Left ventricle myocardium inferior (tissue), 1 donor: ENCODE measurements at regions not wholly inside any gene's neighbourhood (a gene's known extent, or its start where the extent isn't known, plus 50 kb on each side); places are given as distances from the start of the nearest gene placed in this dataset.

ENCODE experiments used
- DNase-seq: peaks from one replicate; pipeline ENCODE4 v3.0.0-alpha.2; 2020
- H3K27ac ChIP-seq: fragments of 200-600 bp; replicated peaks from 2 replicates; pipeline ENCODE4 v1.8.0; 2021
- H3K27me3 ChIP-seq: fragments of 200-600 bp; 2 replicates; pipeline ENCODE4 v1.8.0; 2021; ENCODE audit warnings: low read depth
- H3K36me3 ChIP-seq: fragments of 200-600 bp; 2 replicates; pipeline ENCODE4 v1.8.0; 2021
- H3K4me1 ChIP-seq: fragments of 200-600 bp; 2 replicates; pipeline ENCODE4 v1.8.0; 2021
- H3K4me3 ChIP-seq: fragments of 200-600 bp; 2 replicates; pipeline ENCODE4 v1.8.0; 2021; ENCODE audit warnings: mild to moderate bottlenecking, moderate library complexity
- H3K9me3 ChIP-seq: fragments of 200-600 bp; replicated peaks from 2 replicates; pipeline ENCODE4 v1.8.0; 2021
- CTCF ChIP-seq: fragments of 200-600 bp; IDR thresholded peaks from 2 replicates; pipeline ENCODE4 v1.8.0; 2021; ENCODE audit warnings: antibody characterized with exemption, mild to moderate bottlenecking, borderline replicate concordance
- intact Hi-C: fragments of 100-400 bp; cut with micrococcal nuclease; formaldehyde crosslinking; loops from one replicate; pipeline ENCODE4 v1.11.0; 2022
- donor health status: DM: no; HTN: yes; CAD: no; lungs with severe emphysema.

GRCh38 chr4:19694812-19695211 is 556.9 kb upstream of the SLIT2 start:
- Histone ChIP-seq H3K27me3 (no peaks in the 10 kb centered on the region), H3K4me1 (peaks cover 14% of the 10 kb centered on the region), H3K4me3 (no peak overlapping the region), H3K27ac (peak overlapping the region; percentile 68), H3K36me3 (no peaks in the 10 kb centered on the region), H3K9me3 (peaks cover 17% of the 10 kb centered on the region)
- no peak for TF ChIP-seq CTCF
- DNase-seq: no peak
- intact Hi-C loops: no loop called here

DNA sequence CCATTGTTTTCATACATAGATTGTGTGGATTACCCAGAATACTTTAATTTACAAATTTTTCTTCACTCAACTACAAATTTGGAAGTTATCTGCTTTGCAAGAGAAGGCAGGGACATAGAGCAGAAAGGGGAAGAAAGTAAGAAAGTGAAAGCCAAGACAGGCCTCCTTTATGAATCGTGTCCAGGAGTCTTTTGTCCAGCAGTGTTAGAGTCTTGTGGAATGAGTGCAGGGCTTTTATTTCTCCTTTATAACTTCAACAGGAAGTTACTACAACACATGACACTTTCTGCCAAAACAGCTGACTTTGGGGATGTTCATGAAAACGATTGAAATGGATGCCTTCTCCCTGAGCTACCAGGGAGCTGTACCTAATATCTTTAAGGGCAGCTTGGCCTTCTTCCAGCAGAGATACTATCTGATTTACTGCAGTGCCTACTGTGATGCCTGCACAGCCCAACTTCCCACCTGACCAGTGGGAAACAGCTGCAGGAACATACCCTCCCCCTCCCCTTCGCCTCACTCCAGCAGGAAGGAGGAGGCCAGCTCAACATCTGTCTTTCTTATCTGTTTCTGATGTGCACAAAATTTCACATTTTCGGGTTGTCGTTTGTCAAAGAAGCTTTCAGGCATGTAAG is 557.7 kb upstream of the SLIT2 start:
- peak overlapping the region; percentile 68 for H3K27ac ChIP-seq
- TF ChIP-seq CTCF: no peak
- peaks cover 14% of the 10 kb centered on the region for H3K4me1 ChIP-seq
- no peaks in the 10 kb centered on the region for H3K36me3 ChIP-seq
- H3K27me3 ChIP-seq: no peaks in the 10 kb centered on the region
- no peak overlapping the region for H3K4me3 ChIP-seq
- H3K9me3 ChIP-seq: peaks cover 17% of the 10 kb centered on the region
- no peak for DNase-seq
- intact Hi-C loops: no loop called here

DNA sequence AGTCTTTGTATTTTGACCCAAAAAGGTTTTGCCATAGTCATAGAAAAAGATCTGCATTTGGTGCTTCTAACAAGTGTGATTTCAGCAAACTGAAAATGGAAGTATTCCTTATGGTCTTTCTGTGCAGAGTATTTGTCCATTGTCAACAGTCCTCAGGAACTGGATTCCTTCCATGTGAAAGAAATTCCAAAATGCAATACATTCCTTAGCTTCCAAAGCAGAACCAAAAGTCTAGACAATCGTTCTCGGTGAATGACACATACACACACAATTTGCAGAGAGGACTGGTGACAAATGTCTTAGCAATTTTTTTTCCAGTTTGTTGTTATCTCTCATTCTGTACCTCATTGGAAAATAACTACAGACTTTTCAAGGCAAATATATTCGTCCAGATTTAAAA is 562.2 kb upstream of the SLIT2 start:
- H3K4me1 ChIP-seq: peaks cover 6% of the 10 kb centered on the region
- H3K27me3 ChIP-seq: no peaks in the 10 kb centered on the region
- no peaks in the 10 kb centered on the region for H3K36me3 ChIP-seq
- no peak overlapping the region for H3K27ac ChIP-seq
- H3K9me3 ChIP-seq: no peaks in the 10 kb centered on the region
- no peak overlapping the region for H3K4me3 ChIP-seq
- no peak for TF ChIP-seq CTCF
- intact Hi-C loops: no loop called here
- no peak for DNase-seq

DNA sequence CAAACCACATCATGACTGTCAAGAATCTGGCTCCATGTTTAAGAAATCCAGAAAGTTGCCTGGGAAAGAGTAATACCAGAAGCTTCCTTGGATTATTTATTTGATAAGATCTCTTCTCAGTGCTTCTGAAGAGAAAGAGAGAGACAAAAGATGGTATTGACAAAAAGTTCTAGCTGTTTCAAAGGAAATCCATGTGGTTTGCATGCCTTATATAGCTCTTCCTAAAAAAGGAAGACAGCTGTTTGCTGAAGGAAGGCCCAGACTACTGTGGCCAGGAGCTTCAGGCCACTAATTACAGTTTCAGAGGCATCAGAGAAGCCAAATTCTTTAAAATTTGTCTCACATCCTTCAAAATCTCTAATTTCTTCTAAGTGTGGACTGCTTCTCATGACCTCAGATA is 565.2 kb upstream of the SLIT2 start:
- H3K27me3 ChIP-seq: no peaks in the 10 kb centered on the region
- intact Hi-C loops: no loop called here
- no peak overlapping the region for H3K4me3 ChIP-seq
- no peaks in the 10 kb centered on the region for H3K9me3 ChIP-seq
- no peak overlapping the region for H3K27ac ChIP-seq
- no peak for DNase-seq
- H3K36me3 ChIP-seq: no peaks in the 10 kb centered on the region
- TF ChIP-seq CTCF: no peak
- H3K4me1 ChIP-seq: no peaks in the 10 kb centered on the region

DNA sequence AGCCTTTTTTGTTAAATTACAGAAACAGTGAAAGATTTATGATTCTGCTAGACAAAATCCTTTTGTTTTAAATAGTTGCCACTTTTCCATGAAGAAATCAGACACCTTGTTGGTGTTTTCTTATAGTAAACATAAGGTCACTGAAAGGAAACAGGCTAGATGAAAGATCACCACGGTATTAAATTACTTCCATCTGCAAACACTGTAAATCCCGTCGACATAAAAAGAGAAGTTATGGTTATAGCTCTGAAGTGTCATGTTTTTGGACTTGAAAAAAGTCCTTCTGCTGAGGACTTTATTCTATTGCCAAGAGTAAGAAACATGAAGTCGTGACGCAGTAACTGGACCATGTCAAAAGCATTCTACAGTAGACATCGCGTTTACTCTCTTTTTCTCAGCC is 567.6 kb upstream of the SLIT2 start:
- Histone ChIP-seq H3K27me3 (no peaks in the 10 kb centered on the region), H3K9me3 (no peaks in the 10 kb centered on the region), H3K4me1 (no peaks in the 10 kb centered on the region), H3K27ac (no peak overlapping the region), H3K36me3 (no peaks in the 10 kb centered on the region), H3K4me3 (no peak overlapping the region)
- intact Hi-C loops: no loop called here
- DNase-seq: no peak
- no peak for TF ChIP-seq CTCF
